Sigmoid colon (tissue), 4 donors: ENCODE measurements at regions not wholly inside any gene's neighbourhood (a gene's known extent, or its start where the extent isn't known, plus 50 kb on each side); places are given as distances from the start of the nearest gene placed in this dataset.

Experiments
- EP300 ChIP-seq, 4 donors: sonication (generic); formaldehyde crosslinking; IDR thresholded peaks; one replicate each; pipeline ENCODE4 v1.6.1; 2017; ENCODE audit warnings: antibody characterized with exemption in 4 of 4
- POLR2A ChIP-seq, 2 donors: fragments of 450-650 bp; IDR thresholded peaks; one replicate each; pipeline ENCODE4 v1.6.1; 2016; ENCODE audit warnings: antibody characterized with exemption in 2 of 2, mild to moderate bottlenecking in 2 of 2, moderate library complexity in 2 of 2
- POLR2AphosphoS5 ChIP-seq, 4 donors: sonication (generic); formaldehyde crosslinking; IDR thresholded peaks; one replicate each; pipeline ENCODE4 v1.6.1; 2017; ENCODE audit warnings: antibody characterized with exemption in 4 of 4
- TF ChIP-seq, protein P1 (sequence below), 4 experiments: fragments of 450-650 bp in 3 of 4; fragments of 200-600 bp in 1 of 4; IDR thresholded peaks; one replicate each; pipeline ENCODE4 v1.5.1; 2016 to 2019; ENCODE audit warnings: antibody characterized with exemption in 4 of 4, mild to moderate bottlenecking in 3 of 4, moderate library complexity in 2 of 4

DNA sequence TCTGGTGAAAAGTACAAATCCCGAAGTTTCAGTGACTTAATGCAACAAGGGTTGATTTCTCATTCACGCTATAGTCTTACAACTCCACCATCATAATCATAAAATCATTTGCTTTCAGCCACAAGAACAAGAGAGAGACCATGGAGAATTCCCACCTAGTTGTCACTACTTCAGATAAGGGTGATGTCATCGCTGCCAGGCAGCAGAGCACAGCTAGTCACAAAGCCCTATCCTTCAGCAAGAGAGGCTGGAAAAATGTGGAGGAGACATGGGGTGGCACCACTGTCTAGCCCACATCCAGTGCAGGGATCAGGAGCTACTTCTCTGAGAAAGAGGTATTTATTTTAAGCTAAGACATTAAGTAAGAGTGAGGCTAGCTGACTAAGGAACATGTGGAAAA lies 356.1 kb downstream of the YTHDC2 start:
- TF ChIP-seq, protein P1, sequence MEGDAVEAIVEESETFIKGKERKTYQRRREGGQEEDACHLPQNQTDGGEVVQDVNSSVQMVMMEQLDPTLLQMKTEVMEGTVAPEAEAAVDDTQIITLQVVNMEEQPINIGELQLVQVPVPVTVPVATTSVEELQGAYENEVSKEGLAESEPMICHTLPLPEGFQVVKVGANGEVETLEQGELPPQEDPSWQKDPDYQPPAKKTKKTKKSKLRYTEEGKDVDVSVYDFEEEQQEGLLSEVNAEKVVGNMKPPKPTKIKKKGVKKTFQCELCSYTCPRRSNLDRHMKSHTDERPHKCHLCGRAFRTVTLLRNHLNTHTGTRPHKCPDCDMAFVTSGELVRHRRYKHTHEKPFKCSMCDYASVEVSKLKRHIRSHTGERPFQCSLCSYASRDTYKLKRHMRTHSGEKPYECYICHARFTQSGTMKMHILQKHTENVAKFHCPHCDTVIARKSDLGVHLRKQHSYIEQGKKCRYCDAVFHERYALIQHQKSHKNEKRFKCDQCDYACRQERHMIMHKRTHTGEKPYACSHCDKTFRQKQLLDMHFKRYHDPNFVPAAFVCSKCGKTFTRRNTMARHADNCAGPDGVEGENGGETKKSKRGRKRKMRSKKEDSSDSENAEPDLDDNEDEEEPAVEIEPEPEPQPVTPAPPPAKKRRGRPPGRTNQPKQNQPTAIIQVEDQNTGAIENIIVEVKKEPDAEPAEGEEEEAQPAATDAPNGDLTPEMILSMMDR (IDR thresholded peaks at IDR 0.05): no peak
- no peak for TF ChIP-seq POLR2A (IDR thresholded peaks at IDR 0.05)
- TF ChIP-seq POLR2AphosphoS5 (IDR thresholded peaks at IDR 0.05): no peak
- TF ChIP-seq EP300 (IDR thresholded peaks at IDR 0.05): no peak
